Dedifferentiated amniotic fluid mesenchymal stem cell (primary cell): ENCODE measurements at regions not wholly inside any gene's neighbourhood (a gene's known extent, or its start where the extent isn't known, plus 50 kb on each side); places are given as distances from the start of the nearest gene placed in this dataset.

Experiments used
- DNase-seq: peaks from one replicate; pipeline ENCODE4 v3.0.0-alpha.2; 2016; ENCODE audit errors: extremely low spot score

DNA sequence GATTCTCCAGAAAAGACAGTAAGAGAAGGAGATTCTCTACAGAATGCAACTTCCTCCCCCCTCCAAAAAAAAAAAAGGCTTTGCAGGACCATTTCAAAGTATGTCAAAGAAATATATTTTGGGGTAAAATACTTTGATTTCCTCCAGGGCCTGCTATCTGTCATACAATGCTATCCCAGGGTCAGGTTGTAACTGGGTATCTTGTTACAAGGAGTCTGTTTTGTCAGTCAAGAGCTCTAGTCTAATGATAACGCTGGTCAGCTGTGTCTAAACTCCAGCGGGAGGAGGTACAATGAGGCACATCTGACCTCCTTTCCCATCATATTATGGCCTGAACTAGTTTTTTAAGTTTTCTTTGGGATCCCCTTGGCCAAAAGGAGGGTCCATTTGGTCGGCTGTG lies 408.4 kb upstream of the CDH5 start:
- DNase-seq = no peak

DNA sequence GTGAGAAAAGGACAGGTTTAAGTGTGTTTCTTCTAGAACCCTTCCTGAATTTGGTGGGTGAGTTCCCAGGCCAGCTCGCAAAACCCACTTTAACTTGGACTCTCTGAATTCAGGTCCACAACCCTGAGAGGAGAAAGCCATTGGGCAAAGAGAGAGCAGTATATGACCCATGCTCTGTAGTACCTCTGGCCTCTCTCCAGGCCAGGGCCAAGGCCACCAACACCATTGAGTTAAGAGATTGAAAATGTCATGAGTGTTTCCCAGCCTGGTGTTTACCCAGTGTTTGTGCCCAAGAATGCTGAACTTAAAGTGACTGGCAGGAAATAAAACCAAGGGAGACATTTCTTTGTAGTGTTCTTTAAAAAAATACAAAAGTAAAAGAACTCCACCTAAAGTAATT lies 410.4 kb upstream of the CDH5 start:
- no peak for DNase-seq

GRCh38 chr16:65954446-65954845 lies 412.0 kb upstream of the CDH5 start:
- no peak for DNase-seq

- DNase-seq = no peak
Measured at GRCh38 chr16:65950211-65950610, 416.3 kb upstream of the CDH5 start.

GRCh38 chr16:65948361-65948760 lies 418.1 kb upstream of the CDH5 start:
- DNase-seq = no peak

DNA sequence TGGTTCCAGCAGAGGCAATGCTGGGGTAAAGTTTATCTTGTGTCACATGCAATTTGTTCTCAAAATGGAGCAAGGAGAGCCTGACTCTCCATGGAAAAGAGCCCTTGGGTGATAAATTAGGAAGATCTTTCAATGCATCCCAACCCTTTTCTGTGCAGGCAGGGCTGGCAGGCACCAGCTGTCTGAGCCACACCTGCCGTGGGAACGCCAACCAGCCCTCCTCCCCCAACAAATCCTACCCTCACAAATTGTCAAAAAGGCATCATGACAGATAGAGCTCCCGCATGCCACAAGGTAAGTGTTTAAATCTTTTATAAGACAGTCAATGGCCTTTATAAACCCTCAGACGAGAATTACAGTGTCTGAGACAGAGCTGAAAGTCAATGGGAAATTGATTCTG lies 418.5 kb upstream of the CDH5 start:
- DNase-seq = no peak

- DNase-seq = no peak
Measured at GRCh38 chr16:65945493-65945892, 421.0 kb upstream of the CDH5 start.

DNA sequence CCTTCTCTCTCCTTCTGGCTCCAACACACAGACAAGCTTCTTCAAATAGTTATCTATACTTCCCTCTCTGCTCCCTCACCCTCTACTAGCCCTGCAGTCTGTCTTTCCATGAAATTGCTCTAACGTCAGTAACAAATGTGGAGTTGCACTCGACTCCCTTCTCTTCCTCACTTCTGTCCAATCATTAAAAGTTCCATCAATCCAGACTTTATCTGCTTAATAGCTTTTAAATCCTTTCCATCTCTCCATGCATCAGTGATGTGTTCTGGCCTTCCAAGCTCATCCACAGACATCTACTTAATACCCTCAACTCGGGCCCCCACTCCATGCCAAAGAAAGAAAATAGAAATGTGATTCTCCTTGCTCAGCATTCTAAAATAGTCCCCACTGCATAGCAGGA lies 422.1 kb upstream of the CDH5 start:
- no peak for DNase-seq

DNA sequence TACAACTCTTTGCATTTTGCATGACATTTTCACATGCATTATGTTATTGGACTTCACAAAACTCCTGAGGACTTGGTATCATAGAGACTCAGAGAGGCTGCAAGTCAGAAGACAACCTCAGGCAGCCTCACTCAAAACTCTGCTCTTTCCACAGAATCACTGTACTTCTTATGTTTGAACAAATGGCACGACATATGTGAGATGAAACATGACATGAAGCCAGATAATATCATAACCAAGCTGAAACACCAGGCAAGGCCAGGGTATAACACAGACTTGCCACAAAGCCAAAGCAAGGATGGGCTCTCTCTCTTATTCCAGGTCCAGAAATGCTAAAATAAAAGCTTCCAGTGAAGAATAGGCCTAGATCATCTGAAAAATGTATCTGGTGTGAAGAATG lies 425.8 kb upstream of the CDH5 start:
- no peak for DNase-seq

GRCh38 chr16:65938083-65938482 lies 428.4 kb upstream of the CDH5 start:
- DNase-seq = no peak

GRCh38 chr16:65937455-65937854 lies 429.0 kb upstream of the CDH5 start:
- DNase-seq = no peak

DNA sequence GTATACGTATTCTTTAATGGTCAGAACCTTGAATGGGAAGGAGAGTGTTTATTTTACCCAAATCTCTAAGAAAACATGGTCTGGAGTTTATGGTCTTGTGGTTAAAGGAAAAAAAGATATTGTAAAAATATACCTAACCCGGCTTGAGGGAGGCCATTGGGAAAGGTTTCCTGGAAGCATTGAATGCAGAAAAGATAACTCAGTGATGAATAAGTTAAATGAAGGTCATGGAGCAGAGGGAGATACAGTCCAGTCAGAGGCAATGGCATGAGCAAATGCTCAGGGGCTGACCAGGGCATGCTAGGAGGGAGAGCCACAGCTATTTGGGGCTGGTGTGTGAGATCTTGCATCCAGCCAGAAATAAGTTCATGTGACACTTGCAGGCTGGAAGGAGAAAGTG lies 430.4 kb upstream of the CDH5 start:
- no peak for DNase-seq

DNA sequence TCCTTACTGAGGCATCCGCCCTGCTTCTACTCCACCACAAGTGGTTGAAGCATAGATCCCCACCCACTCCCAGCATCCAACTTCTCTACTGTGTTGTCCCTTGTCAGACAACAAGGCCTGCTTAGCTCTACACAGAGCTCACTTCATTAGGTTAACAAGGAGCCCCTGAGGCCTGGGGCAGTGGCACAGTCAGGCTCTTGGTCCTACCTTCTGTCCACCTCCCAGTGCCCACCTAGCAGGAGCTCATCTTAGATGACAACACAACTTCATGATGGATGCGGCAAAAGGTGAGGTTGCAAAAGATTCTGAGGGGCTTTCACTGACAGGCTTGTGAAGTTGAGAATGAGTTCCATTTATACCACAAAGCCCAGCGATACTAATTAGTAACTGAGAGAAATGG lies 432.0 kb upstream of the CDH5 start:
- no peak for DNase-seq

- DNase-seq = no peak
Measured at GRCh38 chr16:65933703-65934102, 432.8 kb upstream of the CDH5 start.

GRCh38 chr16:65932350-65933072 lies 434.0 kb upstream of the CDH5 start:
- no peak for DNase-seq

GRCh38 chr16:65922923-65923322 lies 443.6 kb upstream of the CDH5 start:
- DNase-seq = no peak

DNA sequence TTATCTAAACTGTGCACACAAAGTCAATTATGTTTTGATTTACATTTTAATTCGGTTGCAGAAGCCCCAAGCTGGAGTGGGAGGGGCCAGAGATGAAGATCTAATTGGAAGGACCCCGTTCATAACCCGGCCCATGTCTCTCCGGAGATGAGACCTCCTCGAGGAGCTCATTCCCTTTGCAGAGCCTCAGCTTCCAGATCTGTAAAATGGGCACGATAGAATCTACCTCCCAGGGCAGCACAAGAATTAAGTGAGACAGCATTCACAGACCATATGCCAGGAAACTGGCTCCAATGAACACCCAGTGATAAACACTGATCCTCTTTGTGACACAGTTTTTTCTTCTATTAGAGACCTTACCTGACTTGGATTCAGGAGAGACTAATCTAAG lies 446.5 kb upstream of the CDH5 start:
- DNase-seq = no peak

DNA sequence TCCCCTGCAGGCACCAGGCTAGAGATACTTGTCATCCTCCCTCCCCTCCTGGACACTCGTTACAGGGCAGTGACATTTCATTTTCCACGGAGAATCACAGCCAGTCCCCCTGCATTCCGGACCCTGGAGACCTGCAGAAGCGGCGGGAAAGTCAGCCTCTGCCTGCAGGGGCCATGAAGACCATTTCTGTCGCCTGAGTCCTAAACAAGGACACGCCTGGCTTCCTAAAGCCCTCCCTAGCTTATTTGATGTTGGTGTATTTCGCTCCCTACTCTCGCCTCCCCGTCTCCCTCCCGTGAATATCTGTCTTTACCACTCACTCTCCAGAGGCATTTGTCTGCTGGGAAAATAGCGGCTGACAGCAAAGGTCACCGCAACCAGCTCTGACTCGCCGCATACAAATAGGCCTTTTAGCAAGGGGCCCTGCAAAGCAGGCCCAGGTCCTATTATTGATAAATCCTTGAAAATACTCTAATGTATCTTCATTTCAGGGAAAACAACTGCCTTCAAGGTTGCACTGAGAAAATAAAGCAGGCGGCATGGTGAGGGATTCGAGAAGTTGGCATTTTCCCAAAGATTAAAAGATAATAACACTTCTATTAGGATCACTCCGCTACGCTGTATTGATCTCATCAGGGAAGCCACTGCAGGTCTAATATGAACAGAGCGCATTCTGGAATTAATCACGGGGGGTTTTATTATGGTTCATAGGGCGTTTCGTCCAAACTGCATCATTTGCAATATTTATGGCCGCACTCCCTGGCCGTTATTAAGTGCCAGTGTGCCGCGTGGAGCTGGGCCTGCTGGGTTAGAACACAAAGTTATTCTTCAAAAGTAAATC lies 447.1 kb upstream of the CDH5 start:
- no peak for DNase-seq

- no peak for DNase-seq
Measured at GRCh38 chr16:65917466-65917865, 449.0 kb upstream of the CDH5 start.

DNA sequence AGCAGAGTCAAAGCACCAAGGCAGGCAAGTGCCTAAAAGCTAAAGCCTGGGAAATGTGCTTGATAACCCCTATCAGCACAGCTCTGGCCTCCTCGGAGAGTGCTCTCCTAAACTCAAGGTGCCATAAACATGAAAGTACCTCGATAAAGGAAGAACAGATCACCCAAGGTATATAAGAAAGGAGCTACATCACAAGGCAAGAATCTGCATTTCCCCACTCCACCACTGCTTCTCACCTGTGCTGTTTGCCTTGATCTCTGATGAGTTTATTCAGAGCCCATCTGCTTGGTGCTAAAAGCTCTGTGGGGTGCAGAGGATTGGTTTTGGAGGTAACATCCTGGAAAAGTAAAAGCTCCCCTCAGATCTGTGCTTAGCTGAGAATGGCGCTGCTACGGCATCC lies 449.5 kb upstream of the CDH5 start:
- no peak for DNase-seq

- no peak for DNase-seq
Measured at GRCh38 chr16:65910291-65910690, 456.2 kb upstream of the CDH5 start.

GRCh38 chr16:65909310-65910050 lies 457.0 kb upstream of the CDH5 start:
- no peak for DNase-seq

DNA sequence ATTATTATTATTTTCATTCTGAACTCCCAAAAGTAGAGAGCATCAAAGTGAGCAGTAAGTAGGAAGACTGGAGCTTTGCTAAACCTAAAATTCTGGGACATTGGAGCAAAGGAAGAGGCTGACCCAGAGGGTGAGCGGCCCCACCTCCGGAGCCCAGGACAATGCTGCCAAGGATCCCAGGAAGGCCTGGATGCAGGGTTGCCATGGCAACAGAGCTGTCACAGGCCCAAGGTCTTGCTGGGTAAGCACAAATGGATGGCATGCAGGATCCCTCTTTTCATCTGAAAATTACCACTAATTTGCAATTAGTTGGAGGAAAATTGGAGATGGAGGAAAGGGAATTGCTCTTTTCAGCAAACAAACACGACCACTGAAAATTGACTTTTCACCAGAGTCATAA lies 457.9 kb upstream of the CDH5 start:
- no peak for DNase-seq
